Left cardiac atrium (tissue), 4 donors: ENCODE measurements at regions not wholly inside any gene's neighbourhood (a gene's known extent, or its start where the extent isn't known, plus 50 kb on each side); places are given as distances from the start of the nearest gene placed in this dataset.
"Not testable (repeated sequence)": the region's sequence is repeated elsewhere in the genome, so short reads cannot be mapped to it uniquely, and the experiment has no call there.

Experiments
- ATAC-seq, 2 donors: fragments of 200-7000 bp; cut with Tn5 transposase; one replicate each; pipeline ENCODE4 v1.9.1; 2020; ENCODE audit warnings: mild to moderate bottlenecking in 2 of 2, moderate library complexity in 2 of 2
- DNase-seq: peaks from one replicate; pipeline ENCODE4 v3.0.0-alpha.2; 2020
- intact Hi-C, 2 donors: fragments of 100-400 bp; cut with DNase I; formaldehyde crosslinking; loops; one replicate each; pipeline versions ENCODE4 v1.14.1 to v1.15.1; 2022 to 2023
- donor health status: DM: no; HTN: yes; CAD: no.
- donor health status: DM: no; HTN: yes; CAD: no; lungs with severe emphysema.
- donor health status: DM: yes; HTN: yes; CAD: no.
- donor health status: Dilated cardiomyopathy.

DNA sequence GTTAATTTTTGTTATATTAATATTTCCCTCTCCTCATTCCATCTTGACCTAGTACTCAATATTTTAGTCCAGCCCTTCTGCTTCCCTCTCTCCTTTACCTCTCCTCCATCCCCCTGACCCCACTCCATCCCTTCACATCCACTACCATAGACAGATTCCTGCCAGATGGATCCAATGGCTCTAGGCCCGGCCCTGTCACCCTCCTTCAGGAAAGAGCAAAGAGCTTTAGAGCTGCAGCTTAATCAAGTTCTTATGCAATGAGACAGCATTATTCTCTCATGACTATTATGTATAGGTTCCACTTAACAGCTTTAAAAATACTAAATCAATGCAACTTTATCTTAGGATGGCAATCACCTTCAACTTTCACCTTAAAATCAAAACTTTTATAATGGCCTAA, 200.7 kb upstream of the TTC14 start:
- DNase-seq, result no peak

DNA sequence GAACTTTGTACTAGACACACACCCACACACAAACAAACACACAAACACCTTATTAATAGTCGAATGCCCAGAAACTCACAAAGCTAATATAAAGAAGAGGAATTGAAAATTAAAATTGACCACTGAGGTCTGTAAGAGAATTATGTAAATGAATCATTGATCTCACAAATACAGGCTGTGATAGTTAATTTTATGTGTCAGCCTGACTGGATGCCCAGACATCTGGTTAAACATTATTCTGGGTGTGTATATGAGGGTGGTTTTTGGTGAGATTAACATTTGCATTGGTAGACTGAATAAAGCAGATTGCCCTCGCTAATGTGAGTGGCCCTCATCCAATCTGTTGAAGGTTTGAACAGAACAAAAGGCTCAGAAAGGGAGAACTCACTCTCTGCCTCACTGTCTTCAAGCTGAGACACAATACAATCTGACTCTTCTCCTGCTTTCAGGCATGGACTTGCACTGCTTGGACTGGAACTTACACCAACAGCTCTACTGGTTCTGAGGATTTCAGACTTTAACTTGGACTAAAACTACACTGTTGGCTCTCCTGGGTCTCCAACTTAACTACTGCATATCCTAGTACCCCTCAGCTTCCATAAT, 199.4 kb upstream of the TTC14 start:
- DNase-seq (no peak), ATAC-seq (no peak)
- intact Hi-C loops, result no loop called here

More for the DNA sequence above, 200.7 kb upstream of the TTC14 start:
- intact Hi-C loops, result no loop called here
- ATAC-seq, result no peak

DNA sequence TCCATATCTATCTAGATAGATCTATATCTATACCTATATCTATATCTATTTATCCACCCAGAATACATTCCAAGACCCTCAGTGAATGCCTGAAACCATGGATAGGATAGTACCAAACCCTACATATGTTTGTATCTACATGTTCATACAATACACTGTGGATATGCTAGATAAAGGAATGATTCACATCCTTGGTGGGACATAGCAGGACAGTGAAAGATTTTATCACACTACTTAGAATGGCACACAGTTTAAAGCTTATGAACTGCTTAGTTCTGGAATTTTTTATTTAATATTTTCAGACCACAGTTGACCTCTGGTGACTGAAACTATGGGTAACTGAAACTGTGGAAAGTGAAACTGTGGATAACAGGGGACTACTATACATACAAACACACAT, 198.8 kb upstream of the TTC14 start:
- no peak for DNase-seq
- intact Hi-C loops, result no loop called here
- ATAC-seq, result no peak

DNA sequence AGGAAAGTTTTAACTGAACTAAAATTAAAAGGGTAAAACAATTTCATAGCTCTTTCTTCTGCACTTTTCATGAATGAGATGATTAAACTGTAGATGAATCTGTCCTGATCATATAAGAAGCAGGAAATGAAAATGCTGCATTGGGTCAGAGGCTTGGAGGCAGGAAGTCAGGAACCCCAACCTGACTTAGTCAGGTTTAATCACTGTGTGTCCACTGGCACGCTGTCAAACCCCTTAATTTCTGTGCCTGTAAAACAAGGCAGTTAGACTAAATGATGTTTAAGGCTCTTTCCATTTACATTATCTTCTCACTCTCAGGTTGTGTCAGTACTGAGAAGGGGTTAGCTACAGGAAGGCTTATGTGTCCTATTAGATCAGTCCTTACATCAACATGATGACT, 193.3 kb upstream of the TTC14 start:
- ATAC-seq (no peak), DNase-seq (no peak)
- intact Hi-C loops, result no loop called here

DNA sequence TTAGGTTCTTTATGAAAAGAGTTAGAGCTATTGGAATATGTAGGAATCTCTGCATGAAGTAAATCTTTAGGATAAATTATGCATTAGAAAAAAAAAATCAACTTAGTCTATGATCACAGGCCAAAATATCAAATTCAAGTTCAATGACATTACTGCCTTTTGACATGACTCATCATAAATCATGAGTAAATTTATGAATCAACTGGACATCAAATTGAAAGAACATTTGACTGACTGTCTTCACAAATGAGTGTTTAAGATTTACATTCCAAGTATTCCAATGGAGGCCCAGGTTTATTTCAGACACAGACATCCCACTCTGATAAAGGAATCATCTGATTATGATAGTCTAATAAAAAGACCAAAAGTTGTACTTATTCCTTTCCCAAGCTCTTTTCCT, 192.8 kb upstream of the TTC14 start:
- intact Hi-C loops, result no loop called here
- no peak for ATAC-seq

DNA sequence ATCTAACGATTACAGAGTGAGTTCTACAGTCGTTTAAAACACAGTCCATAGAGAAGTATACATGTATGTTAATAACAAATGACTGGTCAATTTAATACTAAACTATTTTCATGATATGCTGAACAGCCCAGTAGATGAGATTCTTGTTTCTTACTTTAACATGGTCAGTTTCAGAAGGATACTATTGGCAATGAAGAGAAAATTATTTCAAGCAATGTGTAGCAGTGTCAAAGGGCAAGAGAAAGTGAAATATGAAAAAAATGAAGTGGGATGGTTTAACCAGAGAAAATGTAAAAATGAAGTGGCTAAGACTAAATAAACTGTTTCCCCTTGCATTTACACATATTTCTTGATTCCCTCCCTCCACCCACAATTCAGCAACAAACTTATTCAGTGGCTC, 192.1 kb upstream of the TTC14 start:
- DNase-seq (no peak), ATAC-seq (no peak)
- intact Hi-C loops, result no loop called here

More for the DNA sequence above, 192.8 kb upstream of the TTC14 start:
- no peak for DNase-seq

DNA sequence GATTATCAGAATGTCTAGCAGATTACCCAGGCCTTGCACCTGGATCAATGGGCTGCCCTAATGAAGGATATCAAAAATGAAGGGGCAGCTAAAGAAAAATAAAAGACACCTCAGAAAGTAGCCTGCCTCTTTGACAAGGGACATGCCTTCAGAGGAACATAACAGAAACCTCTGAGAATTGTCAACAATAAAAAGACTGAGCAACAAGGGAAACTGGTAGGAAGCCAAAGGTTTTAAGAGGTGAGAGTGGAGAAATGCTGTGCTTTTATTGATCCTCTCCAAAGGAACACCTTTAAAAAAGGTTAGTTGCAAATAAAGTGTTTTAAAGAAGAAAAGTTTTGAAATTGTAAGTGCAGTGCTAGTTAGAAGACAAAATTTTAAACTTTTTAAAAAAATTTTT, 187.8 kb upstream of the TTC14 start:
- no peak for ATAC-seq
- DNase-seq, result no peak
- intact Hi-C loops, result no loop called here

DNA sequence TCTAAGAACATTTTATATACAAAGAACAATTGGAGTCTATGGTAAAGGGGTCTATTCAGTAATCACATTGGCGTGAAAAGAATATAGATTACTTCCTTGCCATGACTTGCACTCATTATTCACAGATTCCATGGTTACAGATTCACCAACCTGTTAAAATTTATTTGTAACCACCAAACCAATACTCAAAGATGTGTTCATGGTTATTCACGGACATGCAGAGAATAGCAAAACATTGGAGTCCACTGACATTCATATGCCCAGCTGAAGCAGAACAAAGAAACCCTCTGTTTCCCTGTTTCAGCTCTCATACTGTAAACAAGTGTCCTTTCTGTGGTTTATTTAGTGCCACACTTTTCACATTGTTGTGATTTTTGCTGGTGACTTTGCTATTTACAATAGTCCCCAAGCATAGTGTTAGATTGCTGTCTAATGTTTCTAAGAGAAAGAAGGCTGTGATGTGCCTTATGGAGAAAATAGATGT, 185.8 kb upstream of the TTC14 start:
- ATAC-seq (no peak), DNase-seq (no peak)
- intact Hi-C loops, result no loop called here

DNA sequence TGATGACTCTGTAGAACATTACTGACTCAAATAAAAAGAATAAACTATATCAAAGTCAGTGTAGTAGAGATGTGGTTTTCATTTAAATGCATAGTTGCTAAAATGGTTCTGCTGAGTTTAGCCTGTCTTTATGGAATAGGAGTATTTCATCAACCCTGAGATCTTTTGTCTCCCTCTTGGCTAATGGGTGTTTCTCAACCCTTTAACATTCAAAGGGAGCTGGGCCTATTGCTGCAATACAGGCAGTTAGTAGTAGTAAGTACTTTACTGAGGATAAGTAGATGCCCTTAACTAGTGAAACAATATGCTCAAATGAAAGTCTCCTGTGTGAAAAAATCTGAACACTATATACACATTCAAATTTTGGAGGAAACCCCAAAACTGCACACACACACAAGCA, 184.7 kb upstream of the TTC14 start:
- no peak for DNase-seq
- ATAC-seq, result no peak
- intact Hi-C loops, result no loop called here

DNA sequence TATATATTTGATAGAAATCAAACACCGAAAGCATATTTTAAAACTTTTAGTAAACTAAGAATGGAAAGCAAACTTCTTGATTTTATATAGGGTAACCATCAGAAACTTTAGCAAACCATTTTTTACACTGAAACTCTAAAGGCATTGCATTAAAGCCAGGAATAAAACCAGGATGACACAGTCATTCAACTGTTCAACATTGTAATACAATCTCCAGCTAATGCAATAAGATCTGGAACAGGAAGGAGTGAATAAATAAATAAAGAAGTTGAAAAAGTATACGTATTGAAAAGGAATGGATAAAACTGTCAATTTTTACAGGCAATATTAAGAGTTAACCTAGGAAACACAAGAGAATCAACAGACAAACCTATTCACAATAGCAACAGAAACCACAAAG, 181.9 kb upstream of the TTC14 start:
- intact Hi-C loops, result no loop called here
- DNase-seq (no peak), ATAC-seq (no peak)

DNA sequence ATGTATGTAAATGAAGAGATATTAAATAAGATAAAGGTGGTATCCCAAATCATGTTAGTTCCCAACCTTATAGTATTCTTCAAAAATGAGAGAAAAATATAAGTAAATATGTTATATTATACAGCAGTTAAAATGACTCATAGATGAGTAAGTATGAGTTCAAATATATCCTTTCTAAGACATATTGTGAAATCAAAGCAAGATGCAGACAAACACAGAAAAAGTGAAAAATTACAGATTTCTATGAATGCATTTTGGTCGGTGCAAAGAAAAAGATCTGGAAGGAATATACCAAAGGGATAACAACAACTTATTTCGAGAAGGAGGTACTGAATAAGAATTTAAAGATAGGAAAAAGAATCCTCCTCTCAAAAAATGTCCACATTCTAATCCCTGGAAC, 181.2 kb upstream of the TTC14 start:
- ATAC-seq (no peak), DNase-seq (no peak)
- intact Hi-C loops, result no loop called here

DNA sequence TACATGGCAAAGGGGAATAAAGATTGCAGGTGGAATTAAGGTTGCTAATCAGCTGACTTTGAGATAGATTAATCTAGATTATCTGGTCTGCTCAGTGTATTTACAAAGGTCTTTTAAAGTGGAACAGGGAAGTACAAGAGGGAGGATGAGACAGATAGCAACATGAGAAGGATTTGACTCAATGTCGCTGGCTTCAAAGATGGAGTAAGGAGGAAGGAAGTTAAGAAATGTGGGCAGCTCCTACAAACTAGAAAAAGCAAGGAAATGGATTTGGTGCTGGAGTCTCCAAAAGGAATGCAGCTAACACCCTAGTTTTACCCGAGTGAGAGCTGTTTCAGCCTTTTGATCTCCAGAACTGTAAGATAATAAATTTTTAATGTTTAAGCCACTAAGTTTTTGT, 180.7 kb upstream of the TTC14 start:
- DNase-seq (no peak), ATAC-seq (no peak)
- intact Hi-C loops, result no loop called here

DNA sequence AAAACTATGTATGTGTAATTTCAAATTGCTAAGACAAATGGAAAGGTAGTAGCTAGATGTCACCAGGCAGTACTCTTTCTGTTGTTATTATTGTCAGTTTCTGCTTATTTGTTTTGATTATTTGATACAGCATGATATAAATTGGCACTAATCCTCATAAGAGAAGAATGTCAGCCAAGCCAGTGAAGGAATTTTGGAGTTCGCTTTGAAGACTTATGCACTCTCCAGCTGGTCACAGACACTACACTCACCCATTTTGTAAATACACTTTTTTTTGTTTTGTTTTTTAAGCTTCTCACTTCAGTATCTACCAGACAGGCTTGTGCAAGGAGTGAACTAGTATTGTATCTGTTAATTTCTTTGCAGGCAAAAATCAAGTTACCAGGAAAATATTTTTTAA, 180.2 kb upstream of the TTC14 start:
- DNase-seq (no peak), ATAC-seq (no peak)
- intact Hi-C loops, result no loop called here

DNA sequence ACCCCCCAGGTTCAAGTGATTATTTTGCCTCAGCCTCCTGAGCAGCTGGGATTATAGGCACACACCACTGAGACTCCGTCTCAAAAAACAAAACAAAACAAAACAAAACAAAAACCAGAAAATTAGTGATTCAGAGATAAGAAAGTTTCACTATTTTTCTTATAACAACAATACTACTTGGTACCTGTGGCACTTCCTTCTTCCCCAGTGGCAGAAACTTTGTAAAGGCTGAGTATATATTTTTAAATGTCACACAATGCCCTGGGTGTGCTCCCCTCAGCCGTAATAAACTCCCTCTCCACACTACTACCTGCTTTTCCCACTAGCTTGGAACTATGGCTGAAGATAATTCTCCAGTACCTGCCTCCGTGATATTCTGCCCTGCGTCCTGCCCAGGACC, 177.7 kb upstream of the TTC14 start:
- DNase-seq, ATAC-seq, intact Hi-C loops: not testable (repeated sequence)

DNA sequence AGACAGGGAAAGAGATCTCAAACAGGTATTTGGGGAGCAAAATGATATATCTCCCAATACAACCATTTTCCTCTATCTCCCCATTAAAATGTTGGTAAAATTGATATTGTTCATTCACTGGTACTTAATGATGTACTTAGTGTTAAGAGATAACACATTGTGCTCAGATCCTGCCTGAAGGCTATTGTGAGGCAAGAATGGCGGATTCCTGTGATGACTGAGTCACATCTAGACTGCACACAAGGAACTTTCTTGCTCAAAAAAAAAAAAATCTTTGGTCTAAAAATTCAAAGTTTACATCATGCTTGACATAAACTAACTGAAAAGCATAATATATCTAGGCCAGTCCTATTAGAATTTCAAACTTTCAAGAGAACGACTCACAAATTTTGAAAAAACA, 171.1 kb upstream of the TTC14 start:
- ATAC-seq (no peak), DNase-seq (no peak)
- intact Hi-C loops, result no loop called here

DNA sequence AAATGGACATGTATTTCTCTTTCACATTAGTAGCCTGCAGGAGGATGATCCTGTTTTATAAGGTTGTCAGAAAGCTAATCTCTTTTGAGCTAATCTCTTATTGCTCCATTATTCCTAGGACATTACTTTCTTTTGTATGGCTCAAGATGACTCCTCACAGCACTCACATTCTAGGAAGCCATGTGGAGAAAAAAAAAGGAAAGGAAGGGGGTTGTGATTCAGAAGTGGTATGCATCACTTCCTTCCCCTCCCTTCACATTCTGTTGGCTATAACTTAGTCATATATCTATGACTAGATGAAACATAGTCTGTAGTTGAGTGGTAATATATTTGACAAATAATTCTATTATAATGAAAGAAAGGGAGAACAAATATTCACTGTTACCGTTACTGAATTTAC, 168.8 kb upstream of the TTC14 start:
- intact Hi-C loops, result no loop called here
- ATAC-seq, result no peak
- DNase-seq, result no peak

DNA sequence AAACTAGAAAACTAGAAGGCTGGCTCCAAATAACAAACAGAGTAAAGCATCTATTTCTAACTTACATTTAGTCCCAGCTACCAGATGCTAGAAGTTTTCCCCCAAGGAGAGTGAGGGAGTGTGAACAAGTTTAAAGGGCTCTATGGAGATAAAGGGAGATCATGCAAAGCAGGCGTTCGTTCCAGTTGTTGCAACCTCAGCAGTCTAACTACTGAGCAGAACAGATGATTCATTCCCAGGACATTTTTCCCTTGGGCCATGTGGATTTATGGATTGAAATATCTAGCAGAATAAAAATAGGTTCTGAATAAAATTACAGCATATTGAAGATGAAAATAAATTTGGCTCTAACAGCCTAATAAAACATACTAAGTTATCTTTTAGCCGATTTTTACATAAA, 154.8 kb upstream of the TTC14 start:
- intact Hi-C loops, result no loop called here
- no peak for DNase-seq
- no peak for ATAC-seq

DNA sequence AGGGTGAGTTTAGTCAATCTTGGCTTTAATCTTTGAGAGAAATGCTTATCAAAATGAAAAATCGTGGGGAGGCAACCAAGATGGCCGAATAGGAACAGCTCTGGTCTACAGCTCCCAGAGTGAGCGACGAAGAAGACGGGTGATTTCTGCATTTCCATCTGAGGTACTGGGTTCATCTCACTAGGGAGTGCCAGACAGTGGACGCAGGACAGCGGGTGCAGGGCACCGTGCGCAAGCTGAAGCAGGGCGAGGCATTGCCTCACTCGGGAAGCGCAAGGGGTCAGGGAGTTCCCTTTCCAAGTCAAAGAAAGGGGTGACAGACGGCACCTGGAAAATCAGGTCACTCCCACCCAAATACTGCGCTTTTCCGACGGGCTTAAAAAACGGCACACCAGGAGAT, 153.6 kb upstream of the TTC14 start:
- DNase-seq, intact Hi-C loops, ATAC-seq: not testable (repeated sequence)

DNA sequence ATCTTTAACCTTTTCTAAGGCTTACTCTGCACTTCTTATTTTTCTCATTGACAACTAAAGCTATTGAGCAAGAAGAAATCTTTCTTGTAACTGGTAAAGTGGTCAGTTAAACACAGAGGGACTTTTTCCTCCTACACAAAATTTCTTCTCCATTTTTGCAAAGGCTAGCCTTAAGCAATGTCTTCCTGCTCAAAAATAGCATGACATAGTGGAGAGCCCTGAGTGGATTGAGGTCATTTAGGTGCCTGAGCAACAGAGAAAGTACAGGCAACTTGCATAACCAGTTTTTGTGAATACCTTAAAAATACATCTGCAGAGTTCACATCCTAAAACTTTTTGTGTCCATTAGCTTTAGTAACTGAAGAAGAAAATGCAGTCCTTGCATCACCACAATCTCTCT, 144.7 kb upstream of the TTC14 start:
- ATAC-seq, result no peak
- DNase-seq, result no peak
- intact Hi-C loops, result no loop called here

DNA sequence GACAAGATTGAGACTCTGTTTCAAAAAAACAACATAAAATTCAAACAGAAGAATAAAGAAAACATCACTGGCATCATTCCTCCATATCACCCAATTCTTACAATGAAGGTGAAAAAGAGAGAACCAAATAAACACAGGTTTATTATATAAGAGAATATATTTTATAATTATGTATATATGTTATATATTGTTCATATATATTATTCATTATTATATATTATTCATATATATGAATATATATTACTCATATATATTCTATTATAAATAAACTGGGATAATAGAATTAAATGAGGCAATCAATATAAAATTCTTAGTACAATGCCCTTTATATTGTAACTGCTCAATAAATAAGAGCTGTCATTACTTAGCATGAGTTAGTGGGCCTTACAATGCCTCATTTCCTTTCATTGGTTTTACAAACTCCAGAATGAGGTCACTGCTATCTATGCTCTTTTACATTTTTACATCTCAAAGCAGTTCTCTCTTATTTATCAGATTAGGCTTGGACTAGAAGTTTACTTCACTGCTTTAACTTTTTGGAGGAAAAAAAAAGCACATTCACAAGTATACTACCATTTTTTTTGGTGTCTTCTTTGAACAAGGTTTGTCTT, 135.5 kb upstream of the TTC14 start:
- intact Hi-C loops, result no loop called here
- DNase-seq (no peak), ATAC-seq (no peak)

DNA sequence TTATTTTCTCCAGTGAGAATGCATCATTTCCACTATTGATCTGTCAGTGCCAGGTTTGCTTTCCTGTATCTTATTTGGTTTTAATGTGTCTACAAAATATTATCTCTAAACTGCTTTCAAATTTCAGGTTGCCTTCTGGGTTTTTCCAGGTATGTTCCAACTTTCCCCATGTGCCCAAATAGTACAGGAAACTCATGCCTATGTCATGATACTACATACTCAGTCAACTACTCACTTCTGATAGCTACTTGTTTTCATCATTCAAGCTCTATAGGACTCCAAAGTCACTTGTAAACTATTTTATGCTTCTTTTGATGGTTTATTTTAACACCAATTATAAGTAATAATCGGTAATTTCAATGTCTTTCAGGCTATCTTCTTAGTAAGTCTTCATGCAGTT, 134.8 kb upstream of the TTC14 start:
- DNase-seq (no peak), ATAC-seq (no peak)
- intact Hi-C loops, result no loop called here

DNA sequence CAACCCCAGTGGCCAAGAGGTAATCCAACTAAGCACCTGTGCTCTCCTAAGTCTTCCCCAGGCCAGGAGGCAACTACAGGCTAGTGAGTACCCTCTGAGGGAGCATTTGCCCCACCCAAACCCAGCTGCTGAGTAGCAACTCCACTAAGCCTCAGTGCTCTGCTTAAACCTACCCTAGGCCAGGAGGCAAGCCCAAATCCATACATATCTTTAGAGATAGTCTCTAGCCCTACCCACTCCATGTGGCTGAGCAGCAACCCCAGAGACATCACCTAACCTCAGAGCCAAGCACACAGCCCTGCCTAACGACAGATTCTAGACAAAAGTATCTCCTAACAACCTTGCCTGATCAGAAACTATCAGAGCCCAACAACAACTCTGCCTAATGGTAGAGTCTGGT, 132.8 kb upstream of the TTC14 start:
- ATAC-seq (no peak), DNase-seq (no peak)
- intact Hi-C loops, result no loop called here
